Effector CD4-positive, alpha-beta T cell (primary cell): ENCODE measurements at regions not wholly inside any gene's neighbourhood (a gene's known extent, or its start where the extent isn't known, plus 50 kb on each side); places are given as distances from the start of the nearest gene placed in this dataset.
"Not testable (repeated sequence)": the region's sequence is repeated elsewhere in the genome, so short reads cannot be mapped to it uniquely, and the experiment has no call there.

Experiments
- DNase-seq: peaks from one replicate; pipeline ENCODE4 v3.0.0-alpha.2; 2020

GRCh38 chr6:169856442-169857342, 105.3 kb downstream of the ERMARD start:
- not testable (repeated sequence) for DNase-seq

- DNase-seq, result no peak
These were observed 103.4 kb downstream of the ERMARD start for GRCh38 chr6:169854813-169855212.

- DNase-seq, result no peak
These were observed 102.8 kb downstream of the ERMARD start for GRCh38 chr6:169854083-169854725.

DNA sequence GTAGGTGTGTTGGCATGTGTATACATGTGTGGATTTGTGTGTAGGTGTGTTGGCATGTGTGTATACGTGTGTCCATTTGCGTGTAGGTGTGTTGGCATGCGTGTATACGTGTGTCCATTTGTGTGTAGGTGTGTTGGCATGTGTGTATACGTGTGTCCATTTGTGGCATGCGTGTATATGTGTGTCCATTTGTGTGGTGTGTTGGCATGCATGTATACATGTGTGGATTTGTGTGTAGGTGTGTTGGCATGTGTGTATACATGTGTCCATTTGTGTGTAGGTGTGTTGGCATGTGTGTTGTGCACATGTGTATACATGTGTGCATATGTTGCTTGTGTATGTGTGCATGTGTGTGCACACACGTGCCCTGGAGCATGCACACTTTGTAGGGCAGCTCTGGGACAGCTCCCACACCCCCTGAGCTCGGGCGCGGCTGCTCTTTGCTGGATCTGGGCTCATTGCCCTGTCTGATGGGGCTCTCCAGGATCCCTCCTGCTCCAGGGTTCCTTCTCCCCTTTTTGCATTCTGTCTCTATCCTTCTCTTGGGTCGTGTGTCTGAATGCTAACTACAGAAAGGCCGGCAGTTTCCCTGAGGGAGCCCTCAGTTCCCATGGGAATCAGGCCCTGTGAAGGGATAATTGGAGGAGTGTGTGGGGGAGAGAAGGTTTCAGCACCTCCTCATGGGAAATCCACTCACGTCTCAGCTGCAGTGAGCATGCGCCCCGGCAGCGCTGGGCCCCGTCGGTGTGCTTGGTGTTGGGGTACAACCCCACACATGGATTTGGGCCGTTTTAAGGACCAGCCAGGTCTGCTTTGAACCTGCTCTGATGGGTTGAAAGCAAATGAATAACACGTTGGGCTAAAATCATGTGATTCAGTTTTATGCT, 102.0 kb downstream of the ERMARD start:
- DNase-seq, result no peak

DNA sequence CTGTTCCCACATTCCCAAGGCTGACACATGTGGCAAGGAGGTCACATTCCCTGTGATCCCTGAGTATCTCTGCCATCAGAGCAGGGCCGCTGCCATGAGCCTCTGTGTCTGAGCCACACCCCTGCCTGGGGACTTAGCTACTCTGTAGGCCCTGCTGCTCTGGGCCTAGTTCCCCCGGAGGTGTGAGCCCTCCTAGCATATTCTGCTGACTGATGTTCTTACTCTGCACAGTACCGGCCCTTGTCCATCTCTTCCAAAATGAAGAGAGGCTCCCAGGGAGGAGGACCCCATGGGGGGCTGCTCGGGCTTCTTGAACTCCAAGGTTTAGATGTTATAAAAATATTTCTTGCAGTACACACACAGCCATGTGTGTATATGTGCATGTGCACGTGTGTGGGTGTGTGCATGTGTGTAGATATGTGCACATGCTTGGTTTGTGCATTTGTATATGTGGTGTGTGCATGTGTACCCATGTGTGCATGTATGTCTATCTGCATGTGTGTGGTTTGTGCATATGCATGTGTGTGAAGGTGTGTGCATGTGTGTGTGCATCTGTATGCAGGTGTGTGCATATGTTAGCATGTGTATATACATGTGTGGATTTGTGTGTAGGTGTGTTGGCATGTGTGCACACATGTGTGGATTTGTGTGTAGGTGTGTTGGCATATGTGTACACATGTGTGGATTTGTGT, 101.2 kb downstream of the ERMARD start:
- no peak for DNase-seq

- no peak for DNase-seq
These were observed 100.5 kb downstream of the ERMARD start for GRCh38 chr6:169851641-169852503.

DNA sequence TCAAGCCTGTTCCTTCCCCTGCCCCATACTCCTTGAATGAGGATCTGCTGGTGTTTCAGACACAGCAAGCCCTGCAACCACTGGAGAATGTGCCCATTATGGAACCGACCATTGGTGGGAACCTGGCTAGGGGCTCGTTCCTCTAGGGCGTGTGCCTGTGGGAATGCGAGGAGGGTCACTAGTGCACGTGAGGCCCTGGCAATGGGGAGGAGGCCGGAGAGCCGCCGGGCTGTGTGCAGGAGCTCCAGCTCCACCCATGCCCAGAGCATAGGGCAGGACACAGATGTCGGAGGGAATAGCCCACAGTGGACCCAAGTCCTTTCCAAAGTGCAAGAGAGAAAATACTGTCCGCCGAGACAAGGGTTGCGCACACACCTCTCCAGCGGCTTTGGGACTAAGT, 99.3 kb downstream of the ERMARD start:
- DNase-seq, result no peak

- no peak for DNase-seq
These were observed 98.7 kb downstream of the ERMARD start for GRCh38 chr6:169850154-169850553.

DNA sequence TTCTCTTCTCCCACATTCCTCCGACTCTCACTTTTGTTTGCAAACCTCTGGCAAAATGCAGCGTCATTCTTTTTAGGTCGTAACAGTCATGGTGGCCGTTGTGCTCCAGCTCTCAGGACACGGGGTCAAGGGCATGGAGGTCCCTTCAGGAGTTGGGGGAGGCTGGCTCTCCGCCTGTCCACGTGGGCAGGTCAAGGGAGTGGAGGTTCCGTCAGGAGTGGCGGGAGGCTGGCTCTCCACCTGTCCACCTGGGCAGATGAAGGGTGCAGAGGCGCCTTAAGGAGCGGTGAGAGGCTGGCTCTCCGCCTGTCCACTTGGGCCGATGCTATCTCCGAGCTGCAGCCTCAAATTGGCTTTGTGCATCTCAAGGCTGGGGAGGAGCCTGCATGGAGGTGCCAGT, 98.0 kb downstream of the ERMARD start:
- DNase-seq, result no peak

DNA sequence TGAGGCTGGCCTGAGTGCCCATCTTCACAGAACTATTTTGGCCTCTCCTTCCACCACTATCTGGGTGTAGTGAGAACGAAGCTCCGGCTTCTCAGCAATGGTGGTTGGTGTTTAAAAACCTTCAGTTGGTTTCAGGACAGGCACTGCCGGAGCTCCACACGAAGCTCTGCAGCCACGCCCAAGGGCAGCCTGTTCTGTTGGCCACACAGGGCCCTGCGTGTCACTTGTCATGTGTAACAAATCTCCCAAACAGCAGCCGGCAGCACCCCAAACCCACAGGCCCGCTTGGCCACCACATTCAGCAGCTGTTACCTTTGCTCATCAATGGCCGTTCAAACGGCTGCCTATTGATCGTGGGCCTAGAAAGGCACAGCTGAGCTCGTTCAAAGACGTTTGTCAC, 97.5 kb downstream of the ERMARD start:
- no peak for DNase-seq

- DNase-seq, result no peak
These were observed 96.5 kb downstream of the ERMARD start for GRCh38 chr6:169847901-169848311.

GRCh38 chr6:169847141-169847674, 95.8 kb downstream of the ERMARD start:
- DNase-seq, result no peak

DNA sequence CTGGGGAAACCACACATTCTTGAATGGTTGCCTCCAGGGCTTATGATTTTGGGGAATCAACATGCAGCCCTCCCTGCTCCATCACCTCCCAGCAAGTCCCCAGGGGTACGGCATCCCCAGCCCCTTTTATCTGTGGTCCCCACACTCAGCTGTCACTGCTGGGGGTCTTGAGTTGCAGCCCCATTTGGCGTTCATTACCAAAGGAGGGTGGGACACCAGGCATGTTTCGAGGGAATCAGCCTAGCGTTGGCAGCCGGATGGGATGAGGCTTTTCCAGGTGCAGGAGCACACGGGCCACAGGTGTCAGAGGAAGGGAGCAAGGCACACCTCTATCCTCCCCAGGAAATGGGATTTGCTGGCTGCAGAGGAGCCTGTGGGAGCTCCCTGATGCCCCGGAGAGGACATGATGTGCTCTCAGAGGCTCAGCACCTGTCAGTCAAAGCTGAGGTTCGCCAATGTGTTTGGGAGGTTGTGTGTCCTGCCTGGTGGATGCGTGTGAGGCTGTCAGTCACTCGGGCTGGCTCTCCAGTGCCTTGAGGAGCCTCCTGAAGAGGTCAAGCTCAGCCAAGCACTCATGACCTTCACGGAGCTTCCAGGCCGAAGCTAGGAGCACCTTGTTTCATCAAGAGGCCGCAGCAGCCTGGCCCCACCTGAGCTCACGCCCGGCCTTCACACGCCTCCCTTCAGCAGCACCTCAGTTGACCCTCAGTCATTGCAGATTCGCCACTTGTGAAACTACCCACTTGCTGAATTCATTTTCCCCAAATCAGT, 95.0 kb downstream of the ERMARD start:
- no peak for DNase-seq

DNA sequence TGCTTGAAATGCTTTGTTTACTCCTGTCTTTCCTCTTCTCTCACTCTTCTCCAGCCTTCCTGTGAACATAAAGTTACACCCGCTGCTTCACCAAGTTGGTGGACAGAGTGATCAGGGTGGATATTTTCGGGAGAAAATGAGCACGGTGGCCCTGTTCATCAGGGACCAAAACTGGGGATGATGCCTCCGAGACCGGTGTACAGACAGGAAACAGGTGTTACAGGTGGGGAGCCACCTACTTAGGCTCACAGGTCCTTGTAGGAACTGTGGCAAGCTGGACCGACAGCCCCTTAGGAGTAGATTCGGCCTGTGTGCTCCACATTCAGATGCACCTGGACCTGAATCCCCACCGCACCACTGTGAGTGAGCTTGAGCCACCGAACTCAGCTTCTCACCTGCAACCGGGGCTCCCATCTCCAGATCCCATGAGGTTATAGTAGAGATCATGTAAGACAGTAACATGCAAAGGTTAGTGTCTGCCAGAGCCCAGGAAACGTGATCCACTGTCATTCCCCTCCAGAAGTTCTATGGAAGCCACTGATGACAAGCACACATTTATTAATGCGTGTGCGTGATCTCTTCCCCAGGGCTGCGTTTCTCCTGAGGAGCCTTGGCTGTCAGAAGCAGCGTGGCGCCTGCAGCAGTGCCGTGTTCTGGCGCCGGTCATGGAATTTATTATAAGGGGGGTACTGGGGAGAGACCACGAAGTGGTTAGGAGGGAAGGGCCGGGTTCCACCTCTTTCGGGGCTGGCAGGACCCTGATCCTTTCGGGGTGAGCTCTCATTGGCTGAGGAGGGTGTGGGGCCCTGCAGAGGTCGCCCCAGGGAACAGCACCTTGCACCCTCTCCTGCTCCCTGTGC, 94.2 kb downstream of the ERMARD start:
- no peak for DNase-seq

- no peak for DNase-seq
These were observed 93.5 kb downstream of the ERMARD start for GRCh38 chr6:169844946-169845345.

DNA sequence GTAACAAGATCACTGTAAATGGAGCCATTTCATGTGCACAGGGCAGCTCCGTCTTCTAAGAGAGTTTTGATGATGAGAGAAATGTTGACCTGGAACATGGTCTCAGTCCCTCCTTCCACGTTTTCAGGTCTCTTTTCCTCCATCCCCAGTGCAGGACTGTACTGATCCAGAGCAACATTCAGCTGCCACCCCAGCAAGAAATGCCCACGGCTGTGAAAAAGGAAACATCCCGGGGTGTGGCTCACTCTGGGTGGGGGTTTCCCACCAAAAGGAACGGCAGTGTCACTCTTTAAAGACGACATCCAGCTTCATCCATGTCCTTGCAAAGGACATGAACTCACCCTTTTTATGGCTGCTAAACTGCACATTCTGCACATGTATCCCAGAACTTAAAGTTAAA, 92.6 kb downstream of the ERMARD start:
- DNase-seq, result no peak

- no peak for DNase-seq
These were observed 91.7 kb downstream of the ERMARD start for GRCh38 chr6:169843110-169843509.

GRCh38 chr6:169841907-169842606, 90.6 kb downstream of the ERMARD start:
- DNase-seq, result no peak

DNA sequence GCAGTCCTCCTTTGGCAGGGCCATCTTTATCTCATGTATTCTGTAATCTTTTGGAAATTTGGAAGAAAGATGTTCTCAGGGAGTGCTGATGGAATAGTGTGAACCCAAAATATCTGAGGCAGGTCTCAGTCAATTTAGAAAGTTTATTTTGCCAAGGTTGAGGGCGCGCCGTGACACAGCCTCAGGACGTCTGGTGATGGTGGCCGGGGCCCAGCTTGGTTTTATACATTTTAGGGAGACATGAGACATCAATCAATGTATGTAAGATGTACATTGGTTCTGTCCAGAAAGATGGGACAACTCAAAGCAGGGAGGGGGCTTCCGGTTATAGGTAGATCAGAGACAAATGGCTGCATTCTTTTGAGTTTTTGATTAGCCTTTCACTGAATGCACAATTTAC, 89.8 kb downstream of the ERMARD start:
- no peak for DNase-seq
